Left ventricle myocardium superior (tissue), 1 donor: ENCODE measurements at regions not wholly inside any gene's neighbourhood (a gene's known extent, or its start where the extent isn't known, plus 50 kb on each side); places are given as distances from the start of the nearest gene placed in this dataset.

Experiments used
- ATAC-seq: fragments of 200-7000 bp; cut with Tn5 transposase; one replicate; pipeline ENCODE4 v1.9.1; 2020; ENCODE audit warnings: mild to moderate bottlenecking, moderate library complexity
- DNase-seq: peaks from one replicate; pipeline ENCODE4 v3.0.0-alpha.2; 2020
- intact Hi-C: fragments of 100-400 bp; cut with micrococcal nuclease; formaldehyde crosslinking; loops from one replicate; pipeline ENCODE4 v1.11.0; 2022
- donor health status: DM: no; HTN: yes; CAD: no; lungs with severe emphysema.

DNA sequence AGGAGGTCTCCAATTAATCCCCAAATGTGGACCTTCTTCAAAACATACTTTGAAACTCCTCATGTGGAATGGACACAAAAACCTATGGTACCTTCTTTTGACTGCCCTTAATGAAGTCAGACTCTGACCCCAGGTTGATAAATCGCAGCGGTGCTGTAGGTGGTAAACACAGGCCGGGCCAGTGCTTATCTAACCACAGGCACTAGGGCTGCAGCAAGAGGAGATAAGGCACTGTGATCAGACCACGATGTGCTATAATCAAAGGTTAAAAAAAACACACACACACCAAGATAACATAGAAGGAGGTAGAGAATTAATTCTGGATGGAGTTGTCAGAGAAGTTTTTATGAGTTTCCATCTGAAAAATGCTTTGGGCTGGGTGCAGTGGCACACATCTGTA is 52.3 kb upstream of the SIPA1L2 start:
- no peak for ATAC-seq
- intact Hi-C loops: no loop called here

DNA sequence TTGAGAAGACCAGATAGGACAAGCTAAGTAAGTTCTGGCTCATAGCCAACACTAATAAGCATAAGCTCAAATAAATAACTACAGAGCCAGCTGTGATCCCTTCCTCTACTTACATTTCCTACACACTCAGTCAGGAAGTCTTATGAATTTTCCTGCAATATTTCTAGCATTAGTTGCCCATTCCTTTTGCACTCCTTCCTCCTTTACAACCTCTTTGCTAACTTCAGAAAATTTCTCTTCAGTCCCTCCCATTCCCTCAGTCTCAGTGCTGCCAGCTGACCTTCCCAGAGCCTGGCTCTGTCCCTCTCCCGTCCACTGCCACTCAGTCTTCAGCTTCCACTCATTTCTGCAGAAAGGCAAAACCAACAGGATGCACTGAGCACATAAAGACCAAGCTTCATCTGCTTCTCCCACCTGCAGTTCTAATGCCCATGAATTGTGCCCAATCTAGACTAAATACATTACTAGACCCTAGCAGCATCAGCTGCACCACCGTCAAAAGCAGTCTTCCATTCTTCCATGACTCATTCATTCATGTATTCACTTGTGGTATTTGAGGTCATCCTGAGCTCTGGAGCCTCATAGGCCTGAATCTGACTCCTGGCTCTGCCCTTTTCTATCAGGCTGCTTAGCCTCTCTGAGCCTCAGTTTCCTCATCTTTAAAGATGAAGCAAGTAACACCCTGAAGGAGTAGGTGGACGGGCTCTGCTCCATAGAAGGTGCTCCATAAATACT is 54.6 kb upstream of the SIPA1L2 start:
- intact Hi-C loops: no loop called here
- ATAC-seq (no peak), DNase-seq (no peak)

More for the DNA sequence above, 52.3 kb upstream of the SIPA1L2 start:
- DNase-seq: no peak

DNA sequence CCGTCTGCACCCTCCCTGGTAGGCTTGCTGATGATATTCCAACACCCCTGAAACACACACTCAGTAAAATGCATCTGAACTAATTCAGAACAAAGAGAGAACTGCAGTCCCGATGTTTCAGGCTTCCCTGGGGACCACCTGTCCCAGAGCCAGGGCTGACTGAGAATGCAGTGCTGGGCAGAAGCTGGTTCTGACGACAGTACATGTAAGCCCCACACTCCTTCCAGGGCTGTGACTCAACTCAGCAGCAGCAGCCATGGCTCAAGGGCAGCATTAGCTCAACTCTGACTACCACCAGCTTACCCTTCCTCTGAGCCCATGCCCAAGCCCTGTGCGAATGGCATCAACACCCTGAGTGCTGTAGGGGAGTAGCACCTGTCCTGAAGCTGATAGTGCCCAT is 56.4 kb upstream of the SIPA1L2 start:
- DNase-seq (no peak), ATAC-seq (no peak)
- intact Hi-C loops: no loop called here

DNA sequence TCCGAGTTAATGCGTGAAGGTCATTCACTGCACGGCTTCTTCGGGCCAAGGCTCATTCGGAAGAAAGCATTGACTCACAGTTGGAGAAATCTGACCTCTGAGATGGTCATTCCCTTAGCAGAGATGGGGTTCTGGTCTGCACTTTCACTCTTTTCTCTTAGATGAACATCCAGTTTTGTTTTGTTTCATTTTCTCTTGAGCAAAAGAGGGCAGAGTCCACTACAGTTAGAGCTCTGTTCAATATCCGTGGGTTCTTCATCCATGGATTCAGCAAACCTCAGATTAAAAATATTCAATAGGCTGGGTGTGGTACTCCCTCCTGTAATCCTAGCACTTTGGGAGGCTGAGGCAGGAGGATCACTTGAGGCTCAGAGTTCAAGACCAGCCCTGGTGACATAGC is 57.4 kb upstream of the SIPA1L2 start:
- intact Hi-C loops: no loop called here
- DNase-seq (no peak), ATAC-seq (no peak)

DNA sequence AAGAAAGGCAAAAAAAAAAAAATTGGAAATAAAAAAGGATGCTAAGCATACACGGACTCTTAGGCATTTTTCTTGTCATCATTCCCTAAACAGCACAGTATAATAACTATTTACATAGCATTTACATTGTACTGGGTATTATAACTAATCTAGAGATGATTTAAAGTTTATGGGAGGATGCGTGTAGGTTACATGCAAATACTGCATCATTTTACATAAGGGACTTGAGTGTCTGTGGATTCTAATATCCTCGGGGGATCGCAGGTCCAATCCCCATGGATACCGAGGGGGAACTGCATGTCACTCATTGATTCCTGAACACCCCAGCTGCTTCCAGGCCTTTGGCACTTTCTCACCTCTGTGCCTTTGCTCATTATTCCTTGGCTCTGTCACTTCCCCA is 57.8 kb upstream of the SIPA1L2 start:
- ATAC-seq: no peak
- intact Hi-C loops: no loop called here
- DNase-seq: no peak

DNA sequence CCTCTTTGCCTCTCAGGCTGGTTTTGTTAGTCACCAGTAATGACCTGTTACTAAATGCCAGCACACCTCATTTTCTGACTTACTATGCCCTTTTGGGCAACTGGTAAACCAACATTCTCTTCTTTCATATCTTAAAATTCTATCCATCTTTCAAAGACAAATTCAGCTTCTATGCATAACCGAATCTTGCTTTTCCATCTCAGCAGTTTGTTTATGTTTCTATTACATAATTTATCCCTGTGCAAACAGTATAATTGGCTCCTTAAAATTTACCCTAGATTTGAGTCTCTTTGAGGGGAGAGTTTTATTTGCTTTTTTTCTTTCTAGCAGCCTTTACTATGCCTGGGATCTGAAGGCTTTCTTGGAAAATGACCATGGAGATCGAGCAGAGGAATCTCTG is 58.5 kb upstream of the SIPA1L2 start:
- intact Hi-C loops: no loop called here

GRCh38 chr1:232689711-232690110 is 59.8 kb upstream of the SIPA1L2 start:
- DNase-seq (no peak), ATAC-seq (no peak)
- intact Hi-C loops: no loop called here

More for the DNA sequence above, 58.5 kb upstream of the SIPA1L2 start:
- no peak for ATAC-seq
- DNase-seq: no peak

DNA sequence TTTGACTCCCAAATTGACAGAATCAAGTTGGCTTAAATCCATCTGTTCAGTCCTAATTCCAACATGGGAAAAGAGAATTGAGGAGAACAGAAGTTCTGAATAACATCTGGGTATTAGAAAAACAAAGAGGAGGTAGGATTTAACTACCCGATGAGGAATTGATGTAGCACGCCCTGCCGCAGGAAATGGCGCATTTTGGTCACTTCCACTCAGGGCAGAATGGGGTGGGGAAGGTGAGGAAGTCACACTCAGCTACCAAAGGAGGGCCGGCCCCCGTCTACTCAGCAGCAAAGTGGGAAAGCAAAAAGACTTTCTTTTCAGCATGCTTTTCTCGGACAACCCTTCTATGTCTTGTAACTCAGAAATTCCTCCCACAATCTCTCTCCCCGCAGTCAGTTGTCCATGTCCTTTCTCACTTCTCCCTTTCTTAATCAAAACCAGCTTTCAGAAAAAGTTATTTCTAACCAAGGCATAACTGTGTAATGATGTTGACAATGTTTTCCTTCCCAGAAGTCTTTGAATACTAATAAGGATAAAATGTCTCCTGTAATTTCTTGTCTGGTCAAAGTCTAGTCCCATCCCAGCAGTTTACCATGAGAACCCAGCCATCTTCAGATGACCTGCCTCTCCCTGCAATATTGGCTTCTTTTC is 60.5 kb upstream of the SIPA1L2 start:
- intact Hi-C loops: no loop called here
- ATAC-seq (no peak), DNase-seq (no peak)

DNA sequence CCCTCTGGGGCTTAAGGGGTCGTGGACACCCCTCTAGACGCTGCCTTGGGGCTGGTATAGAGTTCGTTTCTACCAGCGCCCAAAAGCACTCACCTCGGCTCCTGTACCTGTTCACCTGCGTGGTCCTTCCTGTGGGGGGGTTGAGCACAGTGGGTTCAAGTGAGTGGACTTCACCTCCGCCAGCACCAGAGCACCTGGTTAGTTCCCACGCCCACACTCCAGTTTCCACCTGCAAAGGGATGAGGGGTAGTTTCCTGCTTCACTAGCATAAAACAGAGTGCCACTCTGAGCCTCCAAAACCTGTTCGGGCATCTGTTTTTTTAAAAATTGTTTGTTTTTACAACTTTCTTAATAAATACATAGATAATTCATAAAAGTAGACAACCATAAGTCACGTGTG is 64.5 kb upstream of the SIPA1L2 start:
- ATAC-seq (no peak), DNase-seq (no peak)
- intact Hi-C loops: no loop called here

GRCh38 chr1:232695621-232696385 is 65.9 kb upstream of the SIPA1L2 start:
- no peak for ATAC-seq
- intact Hi-C loops: no loop called here
- no peak for DNase-seq

DNA sequence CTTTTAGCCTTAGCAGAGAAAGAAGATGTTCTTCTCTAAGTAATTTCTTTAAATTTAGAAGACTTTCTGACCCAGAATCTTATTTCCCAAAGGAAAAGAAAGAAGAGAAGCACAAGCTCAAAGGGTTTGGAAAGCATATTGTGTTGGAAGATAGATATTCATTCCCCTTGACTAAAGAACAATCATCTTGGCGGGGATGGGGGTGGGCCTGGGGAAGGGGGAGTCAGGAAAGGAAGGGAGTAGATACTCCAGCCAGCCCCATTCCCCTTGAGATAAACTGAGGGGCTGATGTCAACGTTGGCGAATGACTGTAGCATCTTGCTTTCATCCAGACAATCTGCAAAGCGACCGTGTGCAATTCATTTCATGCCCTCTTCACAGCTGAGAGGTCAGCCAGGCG is 66.5 kb upstream of the SIPA1L2 start:
- ATAC-seq: no peak
- intact Hi-C loops: no loop called here
- DNase-seq: no peak

DNA sequence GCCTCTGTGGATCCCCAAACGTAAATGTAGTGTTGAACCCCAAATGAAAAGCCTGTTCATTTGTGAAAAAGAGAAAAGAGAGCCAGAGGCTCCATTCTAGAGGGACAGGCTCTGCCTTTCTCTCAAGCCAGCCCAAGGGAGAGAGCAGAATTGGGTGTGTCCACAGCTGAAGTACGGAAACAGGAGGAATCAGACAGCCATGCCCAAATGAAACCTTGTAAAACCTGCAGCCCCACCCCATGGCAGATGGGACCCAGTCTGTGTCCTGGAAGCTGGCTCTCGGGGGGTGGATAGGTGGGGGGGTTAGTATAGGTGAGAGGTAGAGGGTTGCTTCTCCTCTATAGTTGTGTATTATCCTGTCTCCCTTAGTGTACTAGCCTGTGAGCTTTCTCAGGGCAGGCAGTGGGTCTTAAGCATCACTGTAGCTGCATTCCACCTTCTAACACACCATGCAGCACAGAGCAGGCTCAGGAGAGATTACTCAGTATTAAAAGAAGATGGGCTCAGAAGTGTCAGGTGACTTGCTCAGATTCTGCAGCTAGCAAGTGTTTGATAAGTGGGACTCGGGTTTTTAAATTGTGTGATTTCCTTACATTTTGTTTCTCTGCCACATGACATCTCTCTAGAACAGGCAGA is 67.4 kb upstream of the SIPA1L2 start:
- DNase-seq (no peak), ATAC-seq (no peak)
- intact Hi-C loops: no loop called here

DNA sequence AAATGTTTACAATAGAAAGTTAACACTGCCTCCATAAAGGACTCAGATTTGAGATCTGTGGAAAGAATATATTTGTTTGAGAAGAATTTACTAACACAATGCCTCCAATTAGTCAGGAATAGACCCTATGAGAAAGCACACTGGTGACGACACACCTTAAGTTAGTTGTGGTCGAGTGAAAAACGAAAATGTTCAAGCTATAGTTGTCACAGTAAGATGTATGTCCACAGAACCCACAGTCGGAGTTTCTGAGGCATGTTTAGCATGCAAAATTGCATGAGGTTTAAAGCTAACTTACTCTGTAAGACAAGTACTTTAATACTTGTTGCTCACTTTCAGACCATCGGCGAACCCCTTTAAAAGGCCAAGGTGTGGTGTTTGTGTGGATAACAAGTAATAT is 69.9 kb upstream of the SIPA1L2 start:
- intact Hi-C loops: no loop called here

GRCh38 chr1:232702911-232703310 is 73.0 kb upstream of the SIPA1L2 start:
- intact Hi-C loops: no loop called here
- no peak for DNase-seq
- no peak for ATAC-seq

More for the DNA sequence above, 69.9 kb upstream of the SIPA1L2 start:
- ATAC-seq (no peak), DNase-seq (no peak)

DNA sequence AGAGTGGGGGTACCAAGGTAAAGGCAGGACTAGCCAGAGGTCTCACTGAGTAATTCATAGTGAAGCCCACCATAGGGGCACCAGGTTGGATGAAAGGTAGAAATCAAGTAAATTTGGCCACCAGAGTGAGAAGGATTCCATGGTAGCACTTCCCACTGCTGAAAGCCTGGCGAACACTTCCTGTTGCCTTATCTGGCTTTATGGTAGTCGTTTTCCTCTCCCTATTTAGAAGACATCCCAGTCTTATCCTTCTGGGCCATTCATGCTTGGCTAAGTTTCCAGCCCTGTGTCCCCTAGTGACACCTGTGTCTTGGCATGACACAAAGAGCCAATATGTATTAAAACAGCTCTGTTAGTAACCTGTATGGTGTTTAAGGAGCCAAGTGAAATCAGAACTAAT is 74.3 kb upstream of the SIPA1L2 start:
- DNase-seq: no peak
- ATAC-seq: no peak
- intact Hi-C loops: no loop called here

DNA sequence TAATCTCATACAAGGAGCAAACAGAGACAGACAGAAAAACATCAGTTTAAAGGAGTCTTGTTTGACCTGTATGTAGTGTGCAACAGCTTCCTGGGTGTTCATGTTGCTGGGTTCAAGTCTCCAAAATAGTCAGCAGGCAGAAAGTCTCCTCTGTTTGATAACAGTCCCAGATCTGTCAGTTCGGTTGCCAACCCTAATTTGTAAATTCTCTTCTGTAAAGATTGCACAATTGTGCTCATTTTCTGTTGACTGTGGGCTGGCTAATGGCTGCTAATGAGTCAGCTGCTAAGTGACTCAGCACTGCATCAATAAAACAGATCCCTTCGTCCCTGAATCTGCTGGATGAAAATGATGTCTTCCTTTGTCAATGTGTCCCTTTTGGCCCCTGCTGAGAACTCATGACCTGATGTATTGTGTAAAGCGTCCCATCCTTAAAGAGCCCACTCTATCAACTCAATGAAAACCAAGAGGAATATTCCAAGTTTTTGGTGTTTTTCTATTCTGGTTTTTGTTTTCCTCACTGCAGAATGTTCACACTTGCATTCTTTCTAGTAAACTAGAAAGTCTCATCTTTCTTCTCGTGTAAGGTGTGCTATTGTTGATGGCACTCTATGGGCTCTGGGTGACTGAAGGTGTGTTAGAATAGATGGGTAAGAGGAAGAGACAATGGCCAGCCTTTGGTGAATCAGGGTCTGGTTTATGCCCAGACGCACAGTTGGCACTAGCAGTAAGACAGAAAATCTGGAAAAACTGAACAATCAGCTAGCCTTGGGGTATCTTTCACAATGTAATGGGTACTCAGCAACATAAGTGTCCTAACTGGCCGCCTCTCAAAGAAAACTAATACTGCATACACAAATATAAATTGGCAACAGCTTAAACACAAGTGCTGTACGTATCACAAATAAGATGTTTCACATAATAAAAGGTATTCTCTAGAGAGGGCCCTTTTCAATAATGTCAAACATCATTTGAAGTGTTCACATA is 75.1 kb upstream of the SIPA1L2 start:
- intact Hi-C loops: no loop called here
- ATAC-seq (peak; percentile 92), DNase-seq (no peak)

- ATAC-seq: peak; percentile 13
- DNase-seq: no peak
- intact Hi-C loops: no loop called here
Measured at GRCh38 chr1:232705815-232706575, 76.1 kb upstream of the SIPA1L2 start.

DNA sequence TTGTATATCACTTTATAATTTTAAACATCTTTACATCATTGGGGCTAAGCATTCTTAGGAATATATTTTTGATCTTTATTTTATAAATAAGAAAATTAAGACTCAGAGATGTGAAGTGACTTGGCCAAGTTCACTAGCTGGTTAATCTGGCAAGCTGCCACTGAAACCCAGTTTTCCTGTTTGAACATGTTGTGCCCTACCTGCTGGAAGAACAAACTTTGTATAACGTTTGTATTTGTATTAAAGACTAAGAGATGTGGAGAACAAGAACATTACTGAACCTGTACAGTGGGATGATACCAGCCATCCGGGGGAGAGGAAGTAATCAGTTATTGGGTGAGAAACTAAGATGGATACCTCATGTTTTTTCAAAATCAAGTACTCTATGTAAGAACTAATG is 77.2 kb upstream of the SIPA1L2 start:
- intact Hi-C loops: no loop called here
- ATAC-seq (no peak), DNase-seq (no peak)
